Left lung (tissue), 4 donors: ENCODE measurements at regions not wholly inside any gene's neighbourhood (a gene's known extent, or its start where the extent isn't known, plus 50 kb on each side); places are given as distances from the start of the nearest gene placed in this dataset.

ENCODE experiments used
- ATAC-seq: fragments of 200-7000 bp; cut with Tn5 transposase; one replicate; pipeline ENCODE4 v1.9.1; 2020; ENCODE audit warnings: moderate library complexity
- DNase-seq, 4 donors: peaks; one replicate each; pipeline ENCODE4 v3.0.0-alpha.2; 2013 to 2020
- H3K27ac ChIP-seq, 2 donors: fragments of 200-600 bp; sonication (generic) in 1 of 2; one replicate each; pipeline versions ENCODE4 v1.5.0 to v1.8.0; 2020 to 2021
- H3K27me3 ChIP-seq, 2 donors: fragments of 200-600 bp; sonication (generic) in 1 of 2; one replicate each; pipeline versions ENCODE4 v1.5.0 to v1.8.0; 2020 to 2021
- H3K36me3 ChIP-seq, 2 donors: fragments of 200-600 bp; sonication (generic) in 1 of 2; one replicate each; pipeline versions ENCODE4 v1.5.0 to v1.8.0; 2020 to 2021
- H3K4me1 ChIP-seq, 2 donors: fragments of 200-600 bp; one replicate each; pipeline ENCODE4 v1.8.0; 2021
- H3K4me3 ChIP-seq, 2 donors: fragments of 200-600 bp; sonication (generic) in 1 of 2; one replicate each; pipeline versions ENCODE4 v1.5.0 to v1.8.0; 2020 to 2021; ENCODE audit warnings: mild to moderate bottlenecking in 1 of 2
- H3K9me3 ChIP-seq, 2 donors: fragments of 200-600 bp; sonication (generic) in 1 of 2; one replicate each; pipeline versions ENCODE4 v1.5.0 to v1.8.0; 2020 to 2021
- CTCF ChIP-seq, 2 donors: fragments of 200-600 bp; sonication (generic) in 1 of 2; IDR thresholded peaks; one replicate each; pipeline versions ENCODE4 v1.5.0 to v1.8.0; 2021; ENCODE audit warnings: antibody characterized with exemption in 2 of 2
- intact Hi-C, 2 donors: fragments of 100-400 bp; cut with DNase I; formaldehyde crosslinking; loops; one replicate each; pipeline versions ENCODE4 v1.11.2 to v1.14.2; 2022
- donor health status: DM: no; HTN: yes; CAD: no.
- donor health status: DM: no; HTN: no; CAD: no.

- no peak for TF ChIP-seq CTCF (IDR thresholded peaks at IDR 0.05)
- intact Hi-C loops = no loop called here
- H3K9me3 ChIP-seq = no peaks in the 10 kb centered on the region
- H3K36me3 ChIP-seq = no peaks in the 10 kb centered on the region
- no peaks in the 10 kb centered on the region for H3K27me3 ChIP-seq
- no peak overlapping the region for H3K27ac ChIP-seq
- ATAC-seq (no peak), DNase-seq (no peak)
- no peaks in the 10 kb centered on the region for H3K4me1 ChIP-seq
- no peak overlapping the region for H3K4me3 ChIP-seq
These were observed 383.1 kb upstream of the STEAP1 start for GRCh38 chr7:89771003-89771636.

GRCh38 chr7:89772276-89772675, 382.0 kb upstream of the STEAP1 start:
- Histone ChIP-seq H3K9me3 (no peaks in the 10 kb centered on the region), H3K36me3 (no peaks in the 10 kb centered on the region), H3K4me1 (no peaks in the 10 kb centered on the region), H3K27me3 (no peaks in the 10 kb centered on the region), H3K4me3 (no peak overlapping the region), H3K27ac (no peak overlapping the region)
- intact Hi-C loops = no loop called here
- peak in 1 of 4 donors; percentile 20 for DNase-seq
- no peak for TF ChIP-seq CTCF (IDR thresholded peaks at IDR 0.05)
- peak; percentile 17 for ATAC-seq

- H3K9me3 ChIP-seq = no peaks in the 10 kb centered on the region
- intact Hi-C loops = no loop called here
- H3K4me3 ChIP-seq = no peak overlapping the region
- H3K27ac ChIP-seq = no peak overlapping the region
- ATAC-seq (no peak), DNase-seq (no peak)
- no peaks in the 10 kb centered on the region for H3K36me3 ChIP-seq
- no peaks in the 10 kb centered on the region for H3K4me1 ChIP-seq
- TF ChIP-seq CTCF (IDR thresholded peaks at IDR 0.05) = no peak
- no peaks in the 10 kb centered on the region for H3K27me3 ChIP-seq
These were observed 380.7 kb upstream of the STEAP1 start for GRCh38 chr7:89773611-89774010.

GRCh38 chr7:89775459-89775858, 378.8 kb upstream of the STEAP1 start:
- H3K9me3 ChIP-seq = peaks cover 0 to 6% of the 10 kb centered on the region in 2 donors
- H3K4me3 ChIP-seq = no peak overlapping the region
- ATAC-seq (no peak), DNase-seq (no peak)
- H3K27me3 ChIP-seq = no peaks in the 10 kb centered on the region
- H3K27ac ChIP-seq = no peak overlapping the region
- H3K4me1 ChIP-seq = no peaks in the 10 kb centered on the region
- no peaks in the 10 kb centered on the region for H3K36me3 ChIP-seq
- TF ChIP-seq CTCF (IDR thresholded peaks at IDR 0.05) = no peak
- intact Hi-C loops = no loop called here

GRCh38 chr7:89776980-89777379, 377.3 kb upstream of the STEAP1 start:
- Histone ChIP-seq H3K9me3 (peaks cover 0 to 6% of the 10 kb centered on the region in 2 donors), H3K27ac (no peak overlapping the region), H3K4me1 (no peaks in the 10 kb centered on the region), H3K36me3 (no peaks in the 10 kb centered on the region), H3K4me3 (no peak overlapping the region), H3K27me3 (no peaks in the 10 kb centered on the region)
- DNase-seq (no peak), ATAC-seq (no peak)
- intact Hi-C loops = no loop called here
- no peak for TF ChIP-seq CTCF (IDR thresholded peaks at IDR 0.05)
